ENCODE measurements at regions not wholly inside any gene's neighbourhood (a gene's known extent, or its start where the extent isn't known, plus 50 kb on each side); places are given as distances from the start of the nearest gene placed in this dataset.
A peak's percentile ranks its signal among the peaks of the same experiment; 100 is the strongest.

GRCh38 chr2:129877289-129877741, 102.2 kb upstream of the RAB6C start (continued):
- TF ChIP-seq, protein P1, sequence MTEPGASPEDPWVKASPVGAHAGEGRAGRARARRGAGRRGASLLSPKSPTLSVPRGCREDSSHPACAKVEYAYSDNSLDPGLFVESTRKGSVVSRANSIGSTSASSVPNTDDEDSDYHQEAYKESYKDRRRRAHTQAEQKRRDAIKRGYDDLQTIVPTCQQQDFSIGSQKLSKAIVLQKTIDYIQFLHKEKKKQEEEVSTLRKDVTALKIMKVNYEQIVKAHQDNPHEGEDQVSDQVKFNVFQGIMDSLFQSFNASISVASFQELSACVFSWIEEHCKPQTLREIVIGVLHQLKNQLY (CRISPR knock-in tag; IDR thresholded peaks at IDR 0.05): no peak
- 0 out of 2 replicates have a peak, but pooled peaks have one; percentile 7 for TF ChIP-seq GABPA (IDR thresholded peaks at IDR 0.05; ENCODE audit: low read depth, low read length)
- peak; percentile 62 for TF ChIP-seq GABPA (CRISPR knock-in tag; IDR thresholded peaks at IDR 0.05; ENCODE audit: low read depth)
- TF ChIP-seq TBL1XR1 (IDR thresholded peaks at IDR 0.05; ENCODE audit: borderline replicate concordance, low read length, partially characterized antibody): no peak
- no peak for TF ChIP-seq ZNF687 (CRISPR knock-in tag; IDR thresholded peaks at IDR 0.05)
- TF ChIP-seq FOXO1 (CRISPR knock-in tag; IDR thresholded peaks at IDR 0.05): no peak
- TF ChIP-seq ZNF207 (IDR thresholded peaks at IDR 0.05; ENCODE audit: borderline replicate concordance): no peak
- no peak for TF ChIP-seq ZNF329 (CRISPR knock-in tag; IDR thresholded peaks at IDR 0.05; ENCODE audit: low read depth)
- no peak for TF ChIP-seq ZNF383 (CRISPR knock-in tag; IDR thresholded peaks at IDR 0.05; ENCODE audit: borderline replicate concordance)
- peak; percentile 67; the same call in 1 of the 2 replicates for TF ChIP-seq RAD51 (IDR thresholded peaks at IDR 0.05; ENCODE audit: borderline replicate concordance)
